CD14-positive monocyte (primary cell): ENCODE measurements at regions not wholly inside any gene's neighbourhood (a gene's known extent, or its start where the extent isn't known, plus 50 kb on each side); places are given as distances from the start of the nearest gene placed in this dataset.

Experiments
- DNase-seq, 3 donors: peaks; one replicate each; pipeline ENCODE4 v3.0.0-alpha.2; 2011 to 2022
- H2AFZ ChIP-seq: 2 replicates; pipeline ENCODE4 v1.6.0; 2012; ENCODE audit warnings: mild to moderate bottlenecking, low read depth, low read length, inconsistent platforms; ENCODE audit not compliant: insufficient read depth, poor library complexity, severe bottlenecking
- H3K27ac ChIP-seq, 2 donors: 1 replicate in 1 of 2; 2 replicates in 1 of 2; pipeline ENCODE4 v1.5.1; 2012 to 2013; ENCODE audit warnings: low read length in 2 of 2, control low read depth in 1 of 2, inconsistent platforms in 1 of 2, low read depth in 1 of 2, mild to moderate bottlenecking in 1 of 2
- H3K27me3 ChIP-seq, 2 donors: one replicate each; pipeline versions ENCODE4 v1.6.0 to v1.6.1; 2011 to 2013; ENCODE audit warnings: low read length in 2 of 2; ENCODE audit not compliant: control insufficient read depth in 2 of 2, insufficient read depth in 2 of 2
- H3K36me3 ChIP-seq, 2 donors: replicated peaks in 1 of 2; 1 replicate in 1 of 2; 2 replicates in 1 of 2; pipeline versions ENCODE4 v1.5.1 to v1.6.1; 2012 to 2013; ENCODE audit warnings: low read length in 2 of 2, control low read depth in 1 of 2, inconsistent platforms in 1 of 2, mild to moderate bottlenecking in 1 of 2; ENCODE audit not compliant: insufficient read depth in 2 of 2, control insufficient read depth in 1 of 2
- H3K4me1 ChIP-seq, 2 donors: 1 replicate in 1 of 2; 2 replicates in 1 of 2; pipeline versions ENCODE4 v1.5.1 to v1.6.1; 2012 to 2013; ENCODE audit warnings: low read length in 2 of 2, control low read depth in 1 of 2, inconsistent platforms in 1 of 2, mild to moderate bottlenecking in 1 of 2, moderate library complexity in 1 of 2; ENCODE audit not compliant: insufficient read depth in 2 of 2, control insufficient read depth in 1 of 2
- H3K4me2 ChIP-seq: replicated peaks from 2 replicates; pipeline ENCODE3; 2012; ENCODE audit warnings: low read length, moderate library complexity, mild to moderate bottlenecking; ENCODE audit not compliant: poor library complexity, severe bottlenecking; ENCODE audit errors: extremely low read depth
- H3K4me3 ChIP-seq, 3 experiments: fragments of 200-600 bp in 1 of 3; sonication (generic) in 1 of 3; replicated peaks in 1 of 3; 1 replicate in 2 of 3; 2 replicates in 1 of 3; pipeline ENCODE4 v1.5.1; 2011 to 2013; ENCODE audit warnings: low read length in 3 of 3, mild to moderate bottlenecking in 3 of 3, control low read depth in 2 of 3, low read depth in 2 of 3, inconsistent platforms in 1 of 3, moderate library complexity in 1 of 3
- H3K79me2 ChIP-seq: 2 replicates; pipeline ENCODE4 v1.6.0; 2012; ENCODE audit warnings: mild to moderate bottlenecking, control low read depth, inconsistent platforms, low read length, moderate library complexity; ENCODE audit not compliant: insufficient read depth
- H3K9ac ChIP-seq: 2 replicates; pipeline ENCODE4 v1.6.0; 2017; ENCODE audit warnings: low read length, mild to moderate bottlenecking; ENCODE audit not compliant: insufficient read depth, poor library complexity, severe bottlenecking
- H3K9me3 ChIP-seq, 2 donors: replicated peaks in 1 of 2; 1 replicate in 1 of 2; 2 replicates in 1 of 2; pipeline versions ENCODE4 v1.5.1 to v1.6.1; 2012 to 2013; ENCODE audit warnings: low read length in 2 of 2, control low read depth in 1 of 2; ENCODE audit not compliant: control insufficient read depth in 1 of 2, insufficient read depth in 1 of 2
- H4K20me1 ChIP-seq: 2 replicates; pipeline ENCODE4 v1.6.0; 2012; ENCODE audit warnings: mild to moderate bottlenecking, low read length, control low read depth, moderate library complexity; ENCODE audit not compliant: insufficient read depth
- H3K27ac Mint-ChIP-seq, 7 donors: one replicate each; pipeline ENCODE4 v1.8.0; 2020; ENCODE audit warnings: mild to moderate bottlenecking in 7 of 7, mixed read lengths in 7 of 7, moderate library complexity in 6 of 7, inconsistent platforms in 2 of 7
- H3K27me3 Mint-ChIP-seq, 3 donors: one replicate each; pipeline ENCODE4 v1.8.0; 2021 to 2022; ENCODE audit warnings: low read depth in 3 of 3, mild to moderate bottlenecking in 3 of 3, mixed read lengths in 3 of 3, moderate library complexity in 3 of 3, inconsistent platforms in 1 of 3
- H3K36me3 Mint-ChIP-seq, 2 donors: one replicate each; pipeline ENCODE4 v1.8.0; 2020; ENCODE audit warnings: mixed read lengths in 2 of 2, inconsistent platforms in 1 of 2, mild to moderate bottlenecking in 1 of 2
- H3K4me1 Mint-ChIP-seq: one replicate; pipeline ENCODE4 v1.8.0; 2020; ENCODE audit warnings: mild to moderate bottlenecking, mixed read lengths
- H3K4me3 Mint-ChIP-seq, 2 donors: one replicate each; pipeline ENCODE4 v1.8.0; 2020; ENCODE audit warnings: mild to moderate bottlenecking in 2 of 2, mixed read lengths in 2 of 2, moderate library complexity in 1 of 2
- H3K9me3 Mint-ChIP-seq, 7 donors: one replicate each; pipeline ENCODE4 v1.8.0; 2020 to 2022; ENCODE audit warnings: mixed read lengths in 7 of 7, mild to moderate bottlenecking in 6 of 7, moderate library complexity in 6 of 7, inconsistent platforms in 2 of 7
- WGBS: methylation state at CpG from one replicate; pipeline ENCODE4 v1.1.5; 2013; ENCODE audit warnings: missing lambda C conversion rate; ENCODE audit not compliant: insufficient coverage; 5-methylcytosine and 5-hydroxymethylcytosine counted together
- intact Hi-C, 2 donors: fragments of 100-400 bp; cut with micrococcal nuclease; formaldehyde crosslinking; loops; one replicate each; pipeline versions ENCODE4 v1.15.0 to v1.15.1; 2023
- TF ChIP-seq, protein P1 (sequence below): fragments of 200-600 bp; IDR thresholded peaks from one replicate; pipeline ENCODE4 v1.8.0; 2022; ENCODE audit warnings: antibody characterized with exemption, mild to moderate bottlenecking

DNA sequence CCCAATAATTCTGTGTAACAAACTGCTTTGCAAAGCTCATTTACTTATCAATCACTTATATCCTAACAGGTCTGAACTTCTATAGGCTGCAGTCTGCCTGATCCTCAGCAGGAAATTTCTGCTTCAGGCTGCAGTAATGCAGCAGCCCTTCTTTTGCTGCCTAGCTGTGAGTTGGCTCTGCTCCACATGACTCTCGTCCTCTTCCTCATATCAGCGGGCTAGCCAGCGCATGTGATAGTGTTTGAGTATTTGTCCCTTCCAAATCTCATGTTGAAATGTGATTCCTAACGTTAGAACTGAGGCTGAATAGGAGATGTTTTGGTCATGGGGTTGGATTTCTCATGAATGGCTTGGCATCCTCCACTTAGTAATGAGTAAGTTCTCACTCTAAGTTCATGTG is 387.8 kb downstream of the SEMA3D start:
- H3K4me1 Mint-ChIP-seq, result no peaks in the 10 kb centered on the region
- Histone ChIP-seq H3K36me3 (no peaks in the 10 kb centered on the region), H3K4me1 (no peaks in the 10 kb centered on the region), H3K27ac (no peak overlapping the region), H2AFZ (no peak overlapping the region), H3K79me2 (no peaks in the 10 kb centered on the region), H4K20me1 (no peaks in the 10 kb centered on the region), H3K4me3 (no peak overlapping the region), H3K9ac (no peak overlapping the region), H3K4me2 (no peak overlapping the region), H3K27me3 (no peaks in the 10 kb centered on the region), H3K9me3 (peaks cover 0 to 7% of the 10 kb centered on the region in 2 donors)
- H3K4me3 Mint-ChIP-seq, result no peak overlapping the region
- no peak for DNase-seq
- TF ChIP-seq, protein P1, sequence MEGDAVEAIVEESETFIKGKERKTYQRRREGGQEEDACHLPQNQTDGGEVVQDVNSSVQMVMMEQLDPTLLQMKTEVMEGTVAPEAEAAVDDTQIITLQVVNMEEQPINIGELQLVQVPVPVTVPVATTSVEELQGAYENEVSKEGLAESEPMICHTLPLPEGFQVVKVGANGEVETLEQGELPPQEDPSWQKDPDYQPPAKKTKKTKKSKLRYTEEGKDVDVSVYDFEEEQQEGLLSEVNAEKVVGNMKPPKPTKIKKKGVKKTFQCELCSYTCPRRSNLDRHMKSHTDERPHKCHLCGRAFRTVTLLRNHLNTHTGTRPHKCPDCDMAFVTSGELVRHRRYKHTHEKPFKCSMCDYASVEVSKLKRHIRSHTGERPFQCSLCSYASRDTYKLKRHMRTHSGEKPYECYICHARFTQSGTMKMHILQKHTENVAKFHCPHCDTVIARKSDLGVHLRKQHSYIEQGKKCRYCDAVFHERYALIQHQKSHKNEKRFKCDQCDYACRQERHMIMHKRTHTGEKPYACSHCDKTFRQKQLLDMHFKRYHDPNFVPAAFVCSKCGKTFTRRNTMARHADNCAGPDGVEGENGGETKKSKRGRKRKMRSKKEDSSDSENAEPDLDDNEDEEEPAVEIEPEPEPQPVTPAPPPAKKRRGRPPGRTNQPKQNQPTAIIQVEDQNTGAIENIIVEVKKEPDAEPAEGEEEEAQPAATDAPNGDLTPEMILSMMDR, result no peak
- 60% methylated on average over 1 of the region's 4 CpGs for WGBS
- H3K27me3 Mint-ChIP-seq, result peaks cover 0 to 1% (median 0%) of the 10 kb centered on the region in 3 donors
- intact Hi-C loops, result no loop called here
- H3K36me3 Mint-ChIP-seq, result no peaks in the 10 kb centered on the region
- H3K27ac Mint-ChIP-seq, result no peak overlapping the region
- H3K9me3 Mint-ChIP-seq, result peaks cover 1 to 25% (median 5%) of the 10 kb centered on the region in 7 donors

DNA sequence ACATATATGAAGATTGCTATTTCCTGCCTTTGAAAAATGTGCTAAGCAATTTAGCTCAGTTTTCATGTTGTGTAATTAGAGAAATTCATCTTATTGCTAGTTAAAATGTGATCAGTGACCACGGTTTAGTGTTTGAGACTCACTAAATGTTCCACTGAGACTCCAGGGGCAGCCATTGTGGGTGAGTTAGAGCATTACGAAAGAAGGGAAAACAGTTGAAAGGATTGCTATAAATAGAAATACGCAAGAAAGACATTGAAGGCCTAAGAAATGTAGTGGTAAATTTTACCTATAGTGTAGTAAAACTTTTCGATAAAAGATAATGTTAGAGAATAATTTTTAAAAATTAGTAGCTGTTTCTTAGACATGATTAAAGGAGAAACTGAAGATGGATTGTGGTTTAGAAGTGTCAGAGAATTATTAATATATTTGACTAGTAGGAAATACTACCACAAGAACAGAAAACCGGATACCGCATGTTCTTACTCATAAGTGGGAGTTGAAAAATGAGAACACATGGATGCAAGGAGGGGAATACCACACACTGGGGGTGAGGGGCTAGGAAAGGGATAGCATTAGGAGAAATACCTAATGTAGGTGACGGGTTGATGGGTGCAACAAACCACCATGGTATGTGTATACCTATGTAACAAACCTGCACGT is 394.5 kb downstream of the SEMA3D start:
- no peaks in the 10 kb centered on the region for H3K4me1 ChIP-seq
- Mint-ChIP-seq H3K27ac (peak overlapping the region in 3 of 7 donors; percentile 17 to 36 (median 23)), H3K4me1 (peaks cover 7% of the 10 kb centered on the region), H3K36me3 (no peaks in the 10 kb centered on the region), H3K9me3 (peaks cover 0 to 14% (median 3%) of the 10 kb centered on the region in 7 donors), H3K4me3 (no peak overlapping the region), H3K27me3 (peaks cover 0 to 1% (median 0%) of the 10 kb centered on the region in 3 donors)
- no peak overlapping the region for H3K27ac ChIP-seq
- H3K79me2 ChIP-seq, result no peaks in the 10 kb centered on the region
- no peak for DNase-seq
- H3K27me3 ChIP-seq, result no peaks in the 10 kb centered on the region
- H3K4me3 ChIP-seq, result peak overlapping the region in 1 of 3 experiments; percentile 8
- H2AFZ ChIP-seq, result no peak overlapping the region
- no peak overlapping the region for H3K9ac ChIP-seq
- WGBS, result 0% methylated on average over 2 of the region's 8 CpGs
- TF ChIP-seq, protein P1, result no peak
- no peaks in the 10 kb centered on the region for H3K36me3 ChIP-seq
- no peak overlapping the region for H3K4me2 ChIP-seq
- intact Hi-C loops, result no loop called here
- peaks cover 0 to 7% of the 10 kb centered on the region in 2 donors for H3K9me3 ChIP-seq
- no peaks in the 10 kb centered on the region for H4K20me1 ChIP-seq
